ENCODE measurements at regions not wholly inside any gene's neighbourhood (a gene's known extent, or its start where the extent isn't known, plus 50 kb on each side); places are given as distances from the start of the nearest gene placed in this dataset.

GRCh38 chr3:124559846-124560574 is 170.2 kb upstream of the UMPS start:
- DNase-seq: peak; percentile 64

- no peak for DNase-seq
Measured at GRCh38 chr3:124560666-124561215, 169.5 kb upstream of the UMPS start.

- no peak for DNase-seq
Measured at GRCh38 chr3:124562769-124563168, 167.5 kb upstream of the UMPS start.

- DNase-seq: no peak
Measured at GRCh38 chr3:124563376-124563775, 166.9 kb upstream of the UMPS start.

- DNase-seq: peak; percentile 52
Measured at GRCh38 chr3:124565013-124565412, 165.2 kb upstream of the UMPS start.

GRCh38 chr3:124565551-124565950 is 164.7 kb upstream of the UMPS start:
- DNase-seq: no peak

GRCh38 chr3:124566701-124567100 is 163.6 kb upstream of the UMPS start:
- no peak for DNase-seq

- no peak for DNase-seq
Measured at GRCh38 chr3:124567179-124567578, 163.1 kb upstream of the UMPS start.

GRCh38 chr3:124569761-124570160 is 160.5 kb upstream of the UMPS start:
- DNase-seq: no peak

GRCh38 chr3:124570232-124570631 is 160.0 kb upstream of the UMPS start:
- DNase-seq: no peak

GRCh38 chr3:124572851-124573405 is 157.3 kb upstream of the UMPS start:
- no peak for DNase-seq

GRCh38 chr3:124574012-124574411 is 156.2 kb upstream of the UMPS start:
- DNase-seq: no peak

- no peak for DNase-seq
Measured at GRCh38 chr3:124576565-124577493, 153.4 kb upstream of the UMPS start.

GRCh38 chr3:124577494-124578167 is 152.6 kb upstream of the UMPS start:
- DNase-seq: peak; percentile 13

- DNase-seq: no peak
Measured at GRCh38 chr3:124579641-124580040, 150.6 kb upstream of the UMPS start.

- DNase-seq: no peak
Measured at GRCh38 chr3:124582196-124582595, 148.1 kb upstream of the UMPS start.

- DNase-seq: peak; percentile 25
Measured at GRCh38 chr3:124582621-124583395, 147.4 kb upstream of the UMPS start.

GRCh38 chr3:124584245-124584551 is 146.1 kb upstream of the UMPS start:
- no peak for DNase-seq

- no peak for DNase-seq
Measured at GRCh38 chr3:124584552-124585391, 145.5 kb upstream of the UMPS start.

- no peak for DNase-seq
Measured at GRCh38 chr3:124586126-124587052, 143.9 kb upstream of the UMPS start.
